Astrocyte of the cerebellum (primary cell): ENCODE measurements at regions not wholly inside any gene's neighbourhood (a gene's known extent, or its start where the extent isn't known, plus 50 kb on each side); places are given as distances from the start of the nearest gene placed in this dataset.

Source experiments
- DNase-seq: peaks from one replicate; pipeline ENCODE4 v3.0.0-alpha.2; 2011; ENCODE audit warnings: low read depth
- H3K4me3 ChIP-seq: 2 replicates; pipeline ENCODE4 v1.5.1; 2011; ENCODE audit warnings: mild to moderate bottlenecking, low read depth, low read length, moderate library complexity
- in situ Hi-C: cut with HindIII; loops from 2 replicates; pipeline ENCODE4 v1.10.0; 2017; ENCODE audit warnings: low sequenced_read_pairs
- TF ChIP-seq, protein P1 (sequence below): IDR thresholded peaks from 2 replicates; pipeline ENCODE4 v1.5.1; 2012; ENCODE audit warnings: low read length, low read depth, moderate library complexity, mild to moderate bottlenecking; ENCODE audit errors: missing control alignments

DNA sequence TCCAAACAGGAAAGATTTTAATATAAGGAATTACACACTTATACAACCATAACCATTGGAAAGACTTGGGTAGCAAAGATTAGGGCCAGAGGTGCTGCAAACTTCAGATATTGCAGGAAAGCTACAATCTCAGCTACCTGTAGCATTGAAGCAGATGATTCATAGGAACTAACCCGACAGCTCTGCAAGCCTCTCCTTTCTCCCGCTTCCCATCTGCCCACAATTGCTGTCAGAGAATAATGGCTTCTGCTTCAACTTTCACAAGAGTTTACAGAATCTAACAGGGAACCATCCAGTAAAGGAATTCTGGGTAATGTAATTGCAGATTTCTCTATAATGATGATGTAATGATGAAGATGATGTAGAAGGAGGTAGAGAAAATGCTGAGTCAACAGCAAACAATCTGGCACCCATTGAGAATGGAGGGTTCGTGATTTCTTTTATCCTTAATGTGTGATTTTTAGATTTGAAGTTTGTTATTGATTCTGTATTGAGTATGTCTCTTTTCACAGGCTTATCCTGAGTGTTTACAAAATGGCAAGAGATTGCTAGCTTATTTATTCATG is 70.8 kb upstream of the USP47 start:
- no peak for DNase-seq
- in situ Hi-C loops = no loop called here
- H3K4me3 ChIP-seq = no peak overlapping the region
- TF ChIP-seq, protein P1, sequence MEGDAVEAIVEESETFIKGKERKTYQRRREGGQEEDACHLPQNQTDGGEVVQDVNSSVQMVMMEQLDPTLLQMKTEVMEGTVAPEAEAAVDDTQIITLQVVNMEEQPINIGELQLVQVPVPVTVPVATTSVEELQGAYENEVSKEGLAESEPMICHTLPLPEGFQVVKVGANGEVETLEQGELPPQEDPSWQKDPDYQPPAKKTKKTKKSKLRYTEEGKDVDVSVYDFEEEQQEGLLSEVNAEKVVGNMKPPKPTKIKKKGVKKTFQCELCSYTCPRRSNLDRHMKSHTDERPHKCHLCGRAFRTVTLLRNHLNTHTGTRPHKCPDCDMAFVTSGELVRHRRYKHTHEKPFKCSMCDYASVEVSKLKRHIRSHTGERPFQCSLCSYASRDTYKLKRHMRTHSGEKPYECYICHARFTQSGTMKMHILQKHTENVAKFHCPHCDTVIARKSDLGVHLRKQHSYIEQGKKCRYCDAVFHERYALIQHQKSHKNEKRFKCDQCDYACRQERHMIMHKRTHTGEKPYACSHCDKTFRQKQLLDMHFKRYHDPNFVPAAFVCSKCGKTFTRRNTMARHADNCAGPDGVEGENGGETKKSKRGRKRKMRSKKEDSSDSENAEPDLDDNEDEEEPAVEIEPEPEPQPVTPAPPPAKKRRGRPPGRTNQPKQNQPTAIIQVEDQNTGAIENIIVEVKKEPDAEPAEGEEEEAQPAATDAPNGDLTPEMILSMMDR = no peak

DNA sequence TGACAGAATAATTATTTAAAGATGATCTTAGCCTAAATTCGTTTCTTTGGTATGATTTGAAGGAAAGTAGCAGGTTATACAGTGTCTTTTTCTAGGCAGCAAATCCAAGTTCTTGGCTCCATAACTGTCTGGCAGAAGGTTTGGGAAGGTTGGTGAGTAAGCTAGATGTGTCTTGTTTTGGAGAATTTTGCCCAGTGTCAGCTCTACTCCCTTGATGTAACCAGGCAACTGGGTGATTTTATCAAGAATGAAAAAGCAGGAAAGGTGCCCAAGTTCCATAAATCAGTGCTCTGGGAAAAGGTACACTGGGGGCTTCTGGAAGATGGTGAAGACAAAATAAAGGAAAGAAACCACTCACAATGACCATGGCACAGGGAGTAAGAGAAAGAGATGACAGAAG is 71.5 kb upstream of the USP47 start:
- TF ChIP-seq, protein P1 = no peak
- no peak for DNase-seq
- H3K4me3 ChIP-seq = no peak overlapping the region
- in situ Hi-C loops = no loop called here

DNA sequence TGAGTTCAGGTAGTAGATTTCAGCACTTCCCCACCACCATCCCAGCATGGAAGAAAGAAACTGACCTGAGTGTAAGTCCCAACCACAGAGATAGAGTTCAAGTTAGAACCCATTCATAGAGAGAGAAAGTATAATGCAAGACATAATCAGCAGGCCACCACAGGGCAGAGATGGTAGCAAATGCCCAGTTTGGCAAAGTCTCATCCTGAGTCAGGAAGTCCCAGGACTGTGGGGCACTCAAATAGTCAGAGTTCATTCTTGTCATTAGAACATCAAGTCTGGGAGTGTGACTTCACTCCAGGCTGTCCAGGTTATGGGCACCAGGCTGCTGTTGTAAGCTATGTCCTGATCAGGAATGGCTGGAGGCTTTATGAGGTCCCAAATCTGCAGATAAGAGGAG is 72.0 kb upstream of the USP47 start:
- TF ChIP-seq, protein P1 = no peak
- DNase-seq = no peak
- no peak overlapping the region for H3K4me3 ChIP-seq
- in situ Hi-C loops = no loop called here

DNA sequence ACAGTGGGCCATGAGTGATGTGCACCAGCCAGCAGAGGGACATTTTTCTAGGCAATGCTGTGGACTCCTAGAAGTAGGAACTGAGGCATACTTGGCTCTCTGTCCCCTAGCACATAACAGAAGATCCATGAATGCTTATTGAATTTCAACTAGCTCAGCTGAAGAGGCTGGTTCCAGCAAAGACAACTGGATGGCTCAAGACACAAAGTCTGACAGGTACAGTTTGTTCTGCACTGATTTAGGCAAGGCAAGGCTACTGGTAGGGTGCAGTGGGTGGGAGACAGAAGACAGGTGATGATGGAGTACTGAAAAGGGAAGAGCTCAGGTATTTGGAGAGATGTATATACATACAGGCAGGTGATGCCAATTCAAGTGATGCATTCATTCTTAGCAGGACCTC is 72.4 kb upstream of the USP47 start:
- in situ Hi-C loops = no loop called here
- no peak overlapping the region for H3K4me3 ChIP-seq
- DNase-seq = no peak
- TF ChIP-seq, protein P1 = no peak

DNA sequence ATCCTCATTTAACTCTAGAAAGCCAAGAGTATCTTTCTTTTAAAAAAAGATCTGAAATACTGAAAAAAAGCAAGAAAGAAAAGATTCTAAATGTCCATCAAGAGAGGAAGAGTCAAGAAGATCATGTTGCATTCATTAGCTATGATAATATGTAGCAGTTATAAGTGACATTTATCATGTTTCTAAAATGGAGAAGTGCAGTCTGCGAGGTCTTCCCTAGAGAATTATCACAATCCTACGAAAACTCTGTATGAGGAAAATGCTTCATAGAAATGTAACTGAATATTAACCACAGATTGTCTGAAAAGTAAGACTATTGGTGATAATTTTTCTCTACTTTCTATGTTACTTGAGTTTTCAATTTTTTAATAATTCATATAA is 77.4 kb upstream of the USP47 start:
- TF ChIP-seq, protein P1 = no peak
- in situ Hi-C loops = no loop called here
- DNase-seq = no peak
- no peak overlapping the region for H3K4me3 ChIP-seq

DNA sequence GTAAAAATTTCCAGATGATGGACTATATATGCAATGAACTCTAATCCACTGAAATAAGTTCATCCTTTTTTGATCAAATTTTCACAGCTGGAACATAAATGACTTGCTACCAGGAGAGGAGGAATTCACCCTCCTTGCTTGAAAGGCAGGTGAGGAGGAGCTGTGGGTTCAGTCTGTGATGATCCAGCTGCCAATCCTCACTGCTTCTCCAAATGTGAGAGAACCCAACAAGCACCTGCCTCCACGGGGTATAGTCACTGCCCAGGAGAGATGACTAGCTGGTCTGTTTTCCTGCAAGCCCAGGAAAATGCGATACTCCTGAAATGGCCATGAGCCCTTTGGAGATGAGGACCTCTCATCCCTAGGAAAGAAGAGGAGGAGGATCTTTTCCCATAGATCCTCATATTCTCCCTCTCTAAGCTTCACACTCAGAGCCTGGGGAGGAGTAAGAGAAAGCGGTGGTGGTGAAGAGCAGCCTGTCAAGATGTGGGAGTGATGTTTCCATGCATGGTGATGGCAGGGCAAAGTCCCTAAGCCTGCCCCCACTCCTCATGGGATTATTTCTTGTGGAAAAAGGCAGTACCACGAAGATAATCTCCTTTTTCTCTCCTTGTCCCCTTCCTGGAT is 77.9 kb upstream of the USP47 start:
- no peak overlapping the region for H3K4me3 ChIP-seq
- in situ Hi-C loops = no loop called here
- DNase-seq = no peak
- TF ChIP-seq, protein P1 = no peak
